ENCODE measurements at regions not wholly inside any gene's neighbourhood (a gene's known extent, or its start where the extent isn't known, plus 50 kb on each side); places are given as distances from the start of the nearest gene placed in this dataset.

- no peak for TF ChIP-seq CTCF (IDR thresholded peaks at IDR 0.05)
- no peak for TF ChIP-seq POLR2A (IDR thresholded peaks at IDR 0.05)
These were observed 386.8 kb upstream of the NFE2L3 start for GRCh38 chr7:25765110-25765655.
